ENCODE measurements at regions not wholly inside any gene's neighbourhood (a gene's known extent, or its start where the extent isn't known, plus 50 kb on each side); places are given as distances from the start of the nearest gene placed in this dataset.
"Not testable (repeated sequence)": the region's sequence is repeated elsewhere in the genome, so short reads cannot be mapped to it uniquely, and the experiment has no call there.

DNA sequence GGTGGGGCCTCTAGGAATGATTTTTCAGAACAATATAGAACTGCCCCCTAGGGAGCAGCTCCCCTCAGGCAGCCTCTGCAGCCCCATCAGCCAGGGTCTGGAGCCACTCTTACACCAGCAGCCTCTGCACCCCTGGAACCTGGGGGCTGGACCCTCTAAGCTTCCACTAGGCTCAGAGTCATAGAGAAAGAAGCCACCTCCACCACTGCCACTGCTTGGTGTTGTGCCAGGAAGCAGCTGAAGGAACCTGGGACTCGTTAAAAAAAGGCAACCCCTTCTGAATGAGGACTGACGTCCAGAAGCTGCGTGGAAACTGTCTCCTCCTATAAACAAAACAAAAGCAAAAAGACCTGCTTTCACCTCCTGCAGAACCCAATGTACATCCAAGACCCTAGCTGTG is 98.1 kb upstream of the HS6ST1 start:
- no peak for DNase-seq

DNA sequence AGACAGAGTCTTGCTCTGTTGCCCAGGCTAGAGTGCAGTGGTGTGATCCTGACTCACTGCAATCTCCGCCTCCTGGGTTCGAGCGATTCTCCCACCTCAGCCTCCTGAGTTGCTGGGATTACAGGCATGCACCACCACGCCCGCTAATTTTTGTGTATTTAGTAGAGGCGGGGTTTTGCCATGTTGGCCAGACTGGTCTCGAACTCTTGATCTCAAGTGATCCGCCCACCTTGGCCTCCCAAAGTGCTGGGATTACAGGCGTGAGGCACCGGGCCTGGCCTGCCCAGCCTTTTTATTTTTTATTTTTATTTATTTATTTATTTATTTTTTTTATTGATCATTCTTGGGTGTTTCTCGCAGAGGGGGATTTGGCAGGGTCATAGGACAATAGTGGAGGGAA is 98.6 kb upstream of the HS6ST1 start:
- not testable (repeated sequence) for DNase-seq

DNA sequence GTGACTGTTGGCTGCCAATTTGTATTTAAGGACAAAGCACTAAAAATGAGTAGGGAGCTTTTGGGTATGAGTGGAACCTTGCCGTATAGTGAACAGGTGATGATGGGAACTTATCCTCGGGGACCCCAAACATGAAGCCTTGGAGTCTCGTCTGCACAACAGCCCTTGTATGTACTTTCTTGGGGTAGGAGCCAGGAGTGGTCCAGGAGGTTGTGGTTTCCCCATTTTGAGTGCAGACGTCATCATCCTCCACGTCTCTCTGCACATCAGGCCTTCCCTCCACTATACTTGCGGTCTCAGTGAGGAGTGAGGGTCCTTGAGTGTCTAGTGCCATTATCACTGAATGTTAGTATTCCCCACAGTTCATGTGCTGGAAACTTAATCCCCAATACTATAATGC is 101.5 kb upstream of the HS6ST1 start:
- no peak for DNase-seq

DNA sequence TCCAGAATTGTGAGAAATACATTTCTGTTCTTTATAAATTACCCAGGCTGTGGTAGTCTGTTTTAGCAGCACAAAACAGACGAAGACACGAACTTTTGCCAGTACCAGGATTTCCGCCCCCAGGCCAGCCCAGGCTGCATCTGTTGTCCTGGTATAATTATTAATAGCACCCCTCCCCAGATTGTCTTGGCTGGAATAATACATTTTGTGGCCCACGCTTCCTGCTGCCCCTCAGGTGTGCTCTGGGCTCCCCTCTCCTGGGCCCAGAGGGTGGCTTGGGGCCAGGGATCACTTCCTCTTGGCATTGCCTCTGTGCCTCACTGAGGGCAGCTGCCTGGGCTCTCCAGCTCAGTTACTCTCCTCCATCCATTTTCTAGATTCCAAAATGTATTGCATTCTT is 102.1 kb upstream of the HS6ST1 start:
- DNase-seq: no peak

DNA sequence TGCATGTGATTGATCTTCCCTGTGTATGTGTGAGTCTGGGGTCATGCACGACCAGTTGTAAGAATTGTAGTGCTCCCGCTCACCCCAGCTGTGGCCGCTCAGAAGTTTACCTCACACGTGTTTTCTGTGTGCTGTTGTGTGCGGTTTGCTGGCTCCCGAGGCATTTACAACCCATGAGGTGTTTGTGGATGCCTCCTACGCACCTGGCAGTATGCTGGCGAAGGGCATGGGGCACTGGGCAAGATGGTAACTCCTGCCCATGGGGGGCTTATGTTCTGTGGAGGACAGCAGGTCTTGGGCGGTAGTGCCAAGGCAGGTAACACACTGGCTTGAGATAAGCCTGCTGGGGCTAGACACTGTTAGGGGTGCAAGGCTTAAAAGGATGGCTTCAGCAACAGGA is 102.6 kb upstream of the HS6ST1 start:
- DNase-seq: no peak

- no peak for DNase-seq
These were observed 103.2 kb upstream of the HS6ST1 start for GRCh38 chr2:128421861-128422311.

- DNase-seq: no peak
These were observed 103.9 kb upstream of the HS6ST1 start for GRCh38 chr2:128422571-128422970.

DNA sequence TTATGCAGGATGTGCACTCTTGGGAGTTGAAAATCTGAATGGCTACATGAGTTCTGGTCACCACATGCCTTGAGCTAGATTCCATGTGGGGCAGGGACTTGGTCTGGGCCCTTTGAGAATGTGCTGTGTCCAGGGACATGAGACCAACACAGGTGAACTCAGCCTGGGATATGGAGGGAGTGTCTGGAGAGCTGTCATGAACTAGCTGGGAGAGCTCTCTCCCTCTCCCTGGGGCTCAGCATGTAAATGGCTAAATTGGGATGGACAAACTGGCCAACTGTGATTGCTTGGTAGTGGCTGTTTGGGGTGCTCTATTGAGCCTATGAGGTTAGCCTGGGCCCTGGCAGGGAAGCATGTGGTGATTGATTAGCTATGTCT is 105.1 kb upstream of the HS6ST1 start:
- DNase-seq: no peak

- DNase-seq: no peak
These were observed 105.9 kb upstream of the HS6ST1 start for GRCh38 chr2:128424406-128425171.

DNA sequence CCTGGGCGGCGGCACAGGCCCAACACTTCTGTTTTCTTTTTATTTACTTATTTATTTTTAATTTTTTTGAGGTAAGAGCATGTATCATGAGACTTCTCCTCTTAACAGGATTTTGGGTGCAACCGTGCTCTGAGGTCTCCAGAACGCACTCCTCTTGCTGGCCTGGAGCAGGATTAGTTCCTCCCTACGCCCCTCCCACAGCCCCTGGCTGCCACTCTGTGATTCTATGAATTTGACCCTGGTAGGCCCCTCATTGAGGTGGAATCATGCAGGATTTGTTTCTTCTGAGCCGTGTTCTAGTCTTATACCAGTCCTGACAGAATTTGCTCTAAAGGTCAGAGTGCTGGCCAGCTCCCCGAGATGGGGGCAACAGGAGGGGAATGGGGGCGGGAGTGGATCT is 106.5 kb upstream of the HS6ST1 start:
- DNase-seq: no peak

DNA sequence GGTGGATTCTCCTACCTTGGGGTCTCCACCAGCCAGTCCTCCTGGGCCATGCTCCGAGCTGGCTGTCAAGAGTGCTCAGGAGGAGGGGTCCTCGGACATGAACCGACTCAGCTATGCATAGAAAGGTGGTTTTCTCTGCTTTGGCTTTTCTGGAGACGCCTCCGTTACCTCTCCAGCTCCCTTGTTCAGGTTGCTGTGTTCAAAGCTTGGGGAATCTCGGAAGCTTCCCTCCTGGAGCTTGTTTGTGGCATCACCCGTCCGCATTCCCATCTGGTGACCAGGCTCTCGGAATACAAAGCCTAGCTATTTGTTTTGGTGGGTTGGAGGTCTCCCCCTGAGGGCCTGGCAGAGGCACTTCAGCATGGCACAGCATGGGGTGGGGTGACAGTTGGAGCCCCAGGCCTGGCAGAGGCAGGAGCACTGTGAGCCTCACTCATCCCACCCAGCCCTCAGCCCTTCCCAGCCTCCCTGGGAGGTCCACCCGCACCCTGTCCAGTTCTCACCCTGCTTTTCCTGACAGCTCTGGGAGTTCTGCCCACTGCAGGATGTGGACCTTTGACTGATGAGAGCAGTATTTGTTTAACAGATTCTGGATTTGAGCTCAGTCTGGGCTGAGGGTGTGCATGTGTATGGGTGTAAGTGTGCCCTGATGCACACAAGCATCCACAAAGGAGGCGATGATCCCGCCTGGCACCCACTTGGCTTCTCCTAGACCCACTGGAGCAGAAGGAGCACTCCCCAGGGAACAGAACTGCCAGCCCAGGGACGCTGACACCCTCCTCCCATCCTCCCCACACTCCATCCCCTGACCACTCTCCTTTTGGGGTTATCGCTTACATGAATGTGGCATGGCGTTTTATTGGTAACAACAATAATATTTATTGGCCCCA is 107.3 kb upstream of the HS6ST1 start:
- DNase-seq: no peak

GRCh38 chr2:128427413-128427755 is 108.7 kb upstream of the HS6ST1 start:
- no peak for DNase-seq

DNA sequence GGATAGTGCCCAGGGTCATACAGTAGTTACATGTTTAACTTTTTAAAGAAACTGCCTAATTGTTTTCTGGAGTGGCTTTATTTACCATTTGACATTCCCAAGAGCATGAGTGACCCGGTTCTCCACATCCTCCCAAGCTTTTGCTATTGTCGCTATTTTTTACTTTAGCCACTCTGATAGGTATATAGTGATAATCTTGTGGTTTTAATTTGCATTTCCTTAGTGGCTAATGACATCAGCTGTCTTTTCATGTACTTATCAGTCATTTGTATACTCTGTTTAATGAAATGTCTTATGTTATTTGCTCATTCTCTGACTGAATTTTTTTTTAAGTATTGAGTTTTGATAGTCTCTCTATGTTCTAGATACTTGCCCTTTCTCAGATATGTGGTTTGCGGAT is 109.7 kb upstream of the HS6ST1 start:
- DNase-seq: no peak

DNA sequence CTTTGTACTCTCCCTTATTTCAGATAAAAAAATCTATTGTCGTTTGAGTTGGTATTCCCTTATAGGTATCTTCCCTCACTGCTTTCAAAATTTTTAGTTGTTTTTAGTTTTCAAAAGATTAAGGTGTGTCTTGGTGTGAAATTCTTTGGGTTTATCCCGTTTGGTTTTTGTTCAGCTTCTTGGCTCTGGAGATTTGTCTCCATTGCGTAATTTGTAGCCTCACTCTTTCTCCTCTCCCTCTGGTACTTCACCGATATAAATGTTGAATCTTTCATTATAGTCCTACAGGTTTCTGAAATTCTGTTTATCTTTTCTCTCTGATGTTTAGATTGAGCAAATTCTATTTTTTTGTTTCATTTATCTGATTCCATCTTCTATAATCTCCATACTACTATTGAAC is 113.8 kb upstream of the HS6ST1 start:
- DNase-seq: no peak

GRCh38 chr2:128433911-128434550 is 115.4 kb upstream of the HS6ST1 start:
- no peak for DNase-seq

DNA sequence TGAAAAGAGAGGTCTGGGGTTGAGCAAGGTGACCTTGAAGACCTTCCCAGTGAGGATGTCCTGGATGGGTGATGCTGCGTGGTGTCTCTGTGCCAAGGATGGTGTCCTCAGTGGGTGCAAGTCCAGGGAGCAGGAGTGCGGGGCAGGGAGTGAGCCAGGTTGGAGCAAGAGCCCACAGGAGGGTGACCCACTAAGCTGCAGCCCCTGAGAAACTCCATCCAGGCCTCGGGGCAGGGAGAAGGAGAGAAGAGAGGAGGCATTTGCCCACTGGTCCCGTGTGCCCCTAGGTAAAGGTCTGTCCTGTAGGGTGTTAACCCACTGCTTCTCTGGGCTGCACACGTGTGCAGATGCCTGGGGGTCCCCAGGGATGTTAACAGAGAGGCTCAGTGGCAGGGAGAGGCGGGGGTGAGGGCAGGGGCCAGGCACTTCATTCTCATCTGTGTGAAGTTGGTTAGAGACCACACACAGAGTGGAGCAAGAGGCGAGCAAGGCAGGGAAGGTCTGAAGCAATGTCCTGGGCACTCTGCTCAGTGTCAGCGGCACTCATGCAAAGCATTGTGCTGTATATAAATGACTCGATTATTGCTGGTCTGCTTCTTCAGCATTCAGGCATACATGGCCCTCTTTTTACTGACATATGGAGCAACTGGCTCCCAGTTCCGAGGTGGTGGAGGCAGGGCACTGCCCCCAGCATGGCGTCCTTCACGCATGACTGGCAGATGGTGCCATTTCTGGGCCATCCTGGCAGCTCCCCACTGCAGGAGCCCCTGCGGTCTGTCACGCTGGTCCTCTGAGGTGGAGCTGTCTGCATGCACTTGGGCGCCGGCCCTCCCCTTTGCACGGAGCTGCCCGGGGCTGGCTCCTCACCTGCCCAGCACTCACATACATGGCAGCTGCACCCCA is 117.2 kb upstream of the HS6ST1 start:
- no peak for DNase-seq

DNA sequence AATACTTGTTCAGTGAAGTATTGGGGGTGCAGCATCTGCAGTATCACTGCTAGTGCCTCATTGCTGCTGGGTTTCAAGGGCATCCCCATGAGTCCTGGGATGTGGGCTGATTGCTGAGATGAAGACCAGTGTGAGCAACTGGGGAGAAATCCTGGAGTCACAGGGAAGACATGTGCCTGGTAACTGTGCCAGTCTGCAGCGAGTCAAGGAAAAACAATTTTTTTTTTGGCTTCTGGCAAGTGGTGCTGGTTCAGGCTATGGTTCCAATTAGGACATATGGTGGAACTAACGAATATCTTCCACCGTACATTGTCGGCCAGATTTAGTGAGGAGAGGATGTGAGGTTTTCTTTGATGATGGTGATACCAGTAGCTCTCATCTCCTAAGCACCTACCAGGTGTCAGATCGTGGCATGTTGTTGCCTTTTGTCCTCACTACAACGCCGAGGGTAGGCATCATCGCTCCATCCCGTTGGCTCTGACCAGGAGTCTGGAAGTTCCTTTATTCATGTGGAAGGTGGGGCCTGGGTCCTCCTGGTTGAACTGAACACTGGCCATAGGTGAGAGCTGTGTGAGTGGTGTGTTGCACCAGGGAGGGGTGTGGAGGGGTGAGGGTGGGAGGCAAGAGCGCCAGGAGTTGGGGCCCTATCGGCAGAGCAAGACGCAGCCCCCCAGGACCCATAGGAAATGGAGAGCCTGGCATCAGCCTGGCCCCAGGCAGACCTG is 118.0 kb upstream of the HS6ST1 start:
- DNase-seq: no peak

- no peak for DNase-seq
These were observed 118.5 kb upstream of the HS6ST1 start for GRCh38 chr2:128437204-128437565.

DNA sequence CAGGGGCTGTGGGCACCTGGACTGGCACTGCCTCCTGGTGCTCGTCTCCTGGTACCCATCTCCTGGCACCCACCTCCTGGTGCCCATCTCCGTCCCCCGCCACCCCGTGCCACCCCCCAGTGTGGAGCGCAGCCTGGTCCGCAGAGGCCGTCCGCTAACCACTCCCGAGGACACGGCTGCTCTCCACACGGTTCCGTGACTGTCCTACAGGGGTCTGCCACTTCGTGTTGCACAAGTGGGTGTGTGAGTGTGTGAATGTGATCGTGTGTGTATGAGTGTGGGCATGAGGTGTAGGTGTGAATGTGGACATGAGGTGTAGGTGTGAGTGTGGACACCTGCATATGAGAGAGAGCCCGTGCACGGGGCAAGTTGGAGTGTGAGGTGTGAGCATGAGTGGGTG is 119.4 kb upstream of the HS6ST1 start:
- DNase-seq: no peak

- no peak for DNase-seq
These were observed 119.9 kb upstream of the HS6ST1 start for GRCh38 chr2:128438586-128438985.

- DNase-seq: no peak
These were observed 120.5 kb upstream of the HS6ST1 start for GRCh38 chr2:128439031-128439790.

Data from activated gamma-delta T cell treated with Interleukin-2 at 50 U/mL for 16 hours (primary cell).